ENCODE measurements at regions not wholly inside any gene's neighbourhood (a gene's known extent, or its start where the extent isn't known, plus 50 kb on each side); places are given as distances from the start of the nearest gene placed in this dataset.

GRCh38 chr11:129652835-129653234 lies 162.8 kb upstream of the TMEM45B start:
- no peak overlapping the region for H2BK120ac ChIP-seq (ENCODE audit: low read depth, low read length, poor library complexity, severe bottlenecking)
- Mint-ChIP-seq H3K27ac (no peak overlapping the region), H3K4me1 (peaks cover under 1 to 6% of the 10 kb centered on the region in 2 experiments; a peak in 3 of 4 replicates), H3K27me3 (ENCODE audit: low read depth) (peaks cover 1% of the 10 kb centered on the region), H3K36me3 (ENCODE audit: insufficient read depth in 1 of 3, low read depth in 3 of 3) (peaks cover 0 to 12% (median 4%) of the 10 kb centered on the region in 3 experiments; a peak in 6 of 7 replicates), H3K9me3 (peaks cover 16 to 20% of the 10 kb centered on the region in 2 experiments), H3K4me3 (no peak overlapping the region)
- no peak overlapping the region for H3K4ac ChIP-seq (ENCODE audit: low read depth, low read length)
- no peaks in the 10 kb centered on the region for H4K20me1 ChIP-seq (ENCODE audit: control insufficient read depth, insufficient read depth, insufficient read length)
- H3K27ac ChIP-seq (ENCODE audit: insufficient read length, low read depth, low read length), result no peak overlapping the region
- no peaks in the 10 kb centered on the region for H3K27me3 ChIP-seq (ENCODE audit: insufficient read depth, low read length)
- no peak overlapping the region for H3K4me2 ChIP-seq (ENCODE audit: insufficient read depth, insufficient read length, low read length)
- H3T11ph ChIP-seq (ENCODE audit: low read length), result no peak overlapping the region
- no peak overlapping the region for H4K5ac ChIP-seq (ENCODE audit: insufficient read length, low read depth, low read length)
- H3K23ac ChIP-seq (ENCODE audit: insufficient read length, low read depth, low read length), result no peak overlapping the region
- H2BK12ac ChIP-seq (ENCODE audit: insufficient read length, low read depth, low read length), result no peak overlapping the region
- H3K23me2 ChIP-seq (ENCODE audit: insufficient read length, low read depth, low read length, poor library complexity, severe bottlenecking), result no peaks in the 10 kb centered on the region
- H3K14ac ChIP-seq (ENCODE audit: insufficient read depth, low read length), result no peak overlapping the region
- H3K18ac ChIP-seq (ENCODE audit: insufficient read length, low read depth, low read length), result no peak overlapping the region
- no CpG with 5 or more reads among the region's 1 CpG for WGBS (ENCODE audit: extremely low coverage, insufficient read length, low lambda C conversion rate)
- H3K9ac ChIP-seq (ENCODE audit: extremely low read depth, insufficient read length, low read length), result no peak overlapping the region
- no peak overlapping the region for H2AFZ ChIP-seq (ENCODE audit: low read length)
- no peaks in the 10 kb centered on the region for H3K4me1 ChIP-seq (ENCODE audit: insufficient read depth, low read length)
- no peaks in the 10 kb centered on the region for H3K9me3 ChIP-seq (ENCODE audit: control insufficient read depth, low read depth, low read length)
- H3K56ac ChIP-seq (ENCODE audit: insufficient read length, low read depth, low read length), result no peak overlapping the region
- no peak overlapping the region for H2BK20ac ChIP-seq (ENCODE audit: low read depth, low read length, poor library complexity, severe bottlenecking)
- no peak overlapping the region for H2AK5ac ChIP-seq (ENCODE audit: insufficient read length, low read length)
- H3K79me1 ChIP-seq (ENCODE audit: insufficient read depth, low read depth, low read length, poor library complexity, severe bottlenecking), result no peaks in the 10 kb centered on the region
- DNase-seq, result no peak
- no peak overlapping the region for H2BK5ac ChIP-seq (ENCODE audit: insufficient read length, low read length)
- TF ChIP-seq CTCF (conservative IDR thresholded peaks at IDR 0.05), result no peak
- H4K8ac ChIP-seq (replicated peaks; ENCODE audit: insufficient read length, low read depth, low read length), result no peak overlapping the region
- no peak overlapping the region for H4K91ac ChIP-seq (ENCODE audit: insufficient read length, low read depth, low read length)
- no peaks in the 10 kb centered on the region for H3K79me2 ChIP-seq (ENCODE audit: insufficient read depth, low read length)
- H2BK15ac ChIP-seq (ENCODE audit: low read depth, low read length), result no peak overlapping the region
